ENCODE measurements at regions not wholly inside any gene's neighbourhood (a gene's known extent, or its start where the extent isn't known, plus 50 kb on each side); places are given as distances from the start of the nearest gene placed in this dataset.

GRCh38 chr12:61701471-61701870 is 558.7 kb upstream of the USP15 start:
- DNase-seq (ENCODE audit: low read depth), result no peak

- DNase-seq (ENCODE audit: low read depth), result no peak
These were observed 553.4 kb upstream of the USP15 start for GRCh38 chr12:61706783-61707182.

GRCh38 chr12:61713121-61713520 is 547.1 kb upstream of the USP15 start:
- DNase-seq (ENCODE audit: low read depth), result no peak

GRCh38 chr12:61717986-61718385 is 542.2 kb upstream of the USP15 start:
- no peak for DNase-seq (ENCODE audit: low read depth)

- no peak for DNase-seq (ENCODE audit: low read depth)
These were observed 520.3 kb upstream of the USP15 start for GRCh38 chr12:61739925-61740324.

- DNase-seq (ENCODE audit: low read depth), result no peak
These were observed 509.6 kb upstream of the USP15 start for GRCh38 chr12:61750604-61751003.

GRCh38 chr12:61754214-61754613 is 506.0 kb upstream of the USP15 start:
- DNase-seq (ENCODE audit: low read depth), result no peak

- DNase-seq (ENCODE audit: low read depth), result no peak
These were observed 502.2 kb upstream of the USP15 start for GRCh38 chr12:61757831-61758505.

- DNase-seq (ENCODE audit: low read depth), result no peak
These were observed 501.5 kb upstream of the USP15 start for GRCh38 chr12:61758661-61759060.

GRCh38 chr12:61765926-61766325 is 494.3 kb upstream of the USP15 start:
- no peak for DNase-seq (ENCODE audit: low read depth)

GRCh38 chr12:61780435-61780834 is 479.8 kb upstream of the USP15 start:
- no peak for DNase-seq (ENCODE audit: low read depth)

- DNase-seq (ENCODE audit: low read depth), result no peak
These were observed 479.1 kb upstream of the USP15 start for GRCh38 chr12:61781021-61781581.

- DNase-seq (ENCODE audit: low read depth), result no peak
These were observed 463.4 kb upstream of the USP15 start for GRCh38 chr12:61796846-61797245.

GRCh38 chr12:61797266-61797665 is 462.9 kb upstream of the USP15 start:
- no peak for DNase-seq (ENCODE audit: low read depth)

- DNase-seq (ENCODE audit: low read depth), result no peak
These were observed 461.4 kb upstream of the USP15 start for GRCh38 chr12:61798778-61799177.

GRCh38 chr12:61804301-61804700 is 455.9 kb upstream of the USP15 start:
- DNase-seq (ENCODE audit: low read depth), result no peak

- DNase-seq (ENCODE audit: low read depth), result no peak
These were observed 451.3 kb upstream of the USP15 start for GRCh38 chr12:61808856-61809255.

GRCh38 chr12:61810486-61810885 is 449.7 kb upstream of the USP15 start:
- no peak for DNase-seq (ENCODE audit: low read depth)

- DNase-seq (ENCODE audit: low read depth), result no peak
These were observed 438.8 kb upstream of the USP15 start for GRCh38 chr12:61821381-61821780.

GRCh38 chr12:61823102-61823501 is 437.1 kb upstream of the USP15 start:
- DNase-seq (ENCODE audit: low read depth), result no peak

GRCh38 chr12:61846765-61847164 is 413.4 kb upstream of the USP15 start:
- DNase-seq (ENCODE audit: low read depth), result no peak

GRCh38 chr12:61848893-61849292 is 411.3 kb upstream of the USP15 start:
- DNase-seq (ENCODE audit: low read depth), result no peak

- no peak for DNase-seq (ENCODE audit: low read depth)
These were observed 406.3 kb upstream of the USP15 start for GRCh38 chr12:61853945-61854344.

Data from myocyte (in vitro differentiated cells).